Heart left ventricle (tissue), 16 donors: ENCODE measurements at regions not wholly inside any gene's neighbourhood (a gene's known extent, or its start where the extent isn't known, plus 50 kb on each side); places are given as distances from the start of the nearest gene placed in this dataset.

Experiments used
- ATAC-seq, 4 donors: fragments of 200-7000 bp; cut with Tn5 transposase; one replicate each; pipeline ENCODE4 v1.9.1; 2020 to 2022; ENCODE audit warnings: moderate library complexity in 4 of 4, mild to moderate bottlenecking in 3 of 4, moderate number of reproducible peaks in 1 of 4
- DNase-seq, 5 donors: peaks; one replicate each; pipeline ENCODE4 v3.0.0-alpha.2; 2020
- H3K27ac ChIP-seq, 12 donors: fragments of 200-600 bp; sonication (generic) in 4 of 12; one replicate each; pipeline versions ENCODE4 v1.5.0 to v1.8.0; 2016 to 2022; ENCODE audit warnings: mild to moderate bottlenecking in 2 of 12
- H3K27me3 ChIP-seq, 9 donors: fragments of 200-600 bp; sonication (generic) in 2 of 9; one replicate each; pipeline versions ENCODE4 v1.5.1 to v1.8.0; 2016 to 2022; ENCODE audit warnings: mild to moderate bottlenecking in 3 of 9
- H3K36me3 ChIP-seq, 9 donors: fragments of 200-600 bp; sonication (generic) in 2 of 9; one replicate each; pipeline versions ENCODE4 v1.5.0 to v1.8.0; 2018 to 2022; ENCODE audit warnings: mild to moderate bottlenecking in 2 of 9
- H3K4me1 ChIP-seq, 12 donors: fragments of 200-600 bp; sonication (generic) in 4 of 12; one replicate each; pipeline versions ENCODE4 v1.5.0 to v1.8.0; 2016 to 2022; ENCODE audit warnings: mild to moderate bottlenecking in 3 of 12
- H3K4me3 ChIP-seq, 12 donors: fragments of 200-600 bp; sonication (generic) in 4 of 12; one replicate each; pipeline versions ENCODE4 v1.5.0 to v1.8.0; 2017 to 2022; ENCODE audit warnings: mild to moderate bottlenecking in 9 of 12, moderate library complexity in 4 of 12
- H3K9me3 ChIP-seq, 12 donors: fragments of 200-600 bp; sonication (generic) in 4 of 12; one replicate each; pipeline versions ENCODE4 v1.5.0 to v1.8.0; 2016 to 2022; ENCODE audit warnings: mild to moderate bottlenecking in 1 of 12
- CTCF ChIP-seq, 12 donors: fragments of 200-600 bp; sonication (generic) in 4 of 12; IDR thresholded peaks; one replicate each; pipeline versions ENCODE4 v1.5.0 to v1.8.0; 2018 to 2022; ENCODE audit warnings: antibody characterized with exemption in 12 of 12, mild to moderate bottlenecking in 5 of 12
- POLR2A ChIP-seq, 2 donors: fragments of 450-650 bp; IDR thresholded peaks; one replicate each; pipeline ENCODE4 v1.6.1; 2017; ENCODE audit warnings: antibody characterized with exemption in 2 of 2, mild to moderate bottlenecking in 2 of 2, moderate library complexity in 2 of 2
- WGBS, 4 donors: extraction: QIAGEN DNeasy Blood & Tissue Kit in 2 of 4; methylation state at CpG; one replicate each; pipeline versions ENCODE4 v1.1.5 to v1.1.7; 2013 to 2018; 5-methylcytosine and 5-hydroxymethylcytosine counted together
- intact Hi-C, 10 donors: fragments of 100-400 bp; cut with DNase I; formaldehyde crosslinking; loops; one replicate each; pipeline versions ENCODE4 v1.11.1 to v1.14.2; 2022
- donor health status: ischemic (EF 13 %, LVEDD 7.1; RV severe dilation, severe dysfunction).
- donor health status: healthy with polysubstance abuse.
- donor health status: DM: no; HTN: yes; CAD: no.
- donor health status: DM: no; HTN: no; CAD: no.
- donor health status: ischemic (EF 25% LVEDD 6.9; RV normal size, moderate dysfunction).
- donor health status: ischemic (EF 25% LVEDD 5.7; RV mildly dilated, moderate dysfunction).
- donor health status: healthy.
- donor health status: DM: yes; HTN: yes; CAD: no.
- donor health status: ischemic (EF 35%, LVEDD 5.7; RV mildly dilated, moderate dysfunction).
- donor health status: nonischemic (EF 11% LVEDD 7.7; RV severe dilation, severe dysfunction).
- donor health status: DM: yes; HTN: yes; CAD: no.
- donor health status: PGD.
- donor health status: ischemic (EF 29% LVEDD 5.4; RV normal size, mild dysfunction).
- donor health status: nonischemic (EF 23%, LVEDD 6.1; RV moderate dilation, normal function).

- DNase-seq (no peak), ATAC-seq (peak in 1 of 4 donors; percentile 18)
- H3K27me3 ChIP-seq: no peaks in the 10 kb centered on the region
- 77 to 79% (median 77%) methylated on average over 5 of the region's 5 CpGs for WGBS, 4 donors
- peaks cover 0 to 42% (median 17%) of the 10 kb centered on the region in 12 donors for H3K9me3 ChIP-seq
- no peak overlapping the region for H3K4me3 ChIP-seq
- no peak overlapping the region for H3K27ac ChIP-seq
- intact Hi-C loops: no loop called here
- no peak for TF ChIP-seq POLR2A (IDR thresholded peaks at IDR 0.05)
- no peak for TF ChIP-seq CTCF (IDR thresholded peaks at IDR 0.05)
- H3K4me1 ChIP-seq: no peaks in the 10 kb centered on the region
- H3K36me3 ChIP-seq: no peaks in the 10 kb centered on the region
These were observed 111.5 kb upstream of the ZC3H11B start for GRCh38 chr1:219724440-219724839.

- intact Hi-C loops: no loop called here
- DNase-seq: no peak
- no peak overlapping the region for H3K4me3 ChIP-seq
- no peaks in the 10 kb centered on the region for H3K9me3 ChIP-seq
- H3K36me3 ChIP-seq: no peaks in the 10 kb centered on the region
- TF ChIP-seq CTCF (IDR thresholded peaks at IDR 0.05): no peak
- TF ChIP-seq POLR2A (IDR thresholded peaks at IDR 0.05): no peak
- 70 to 75% (median 72%) methylated on average over 5 of the region's 5 CpGs for WGBS, 4 donors
- no peak overlapping the region for H3K27ac ChIP-seq
- no peaks in the 10 kb centered on the region for H3K27me3 ChIP-seq
- no peak for ATAC-seq
- peaks cover 0 to 2% (median 0%) of the 10 kb centered on the region in 12 donors for H3K4me1 ChIP-seq
These were observed 104.6 kb upstream of the ZC3H11B start for GRCh38 chr1:219717536-219717935.

- DNase-seq (no peak), ATAC-seq (no peak)
- WGBS, 4 donors: 94 to 98% (median 96%) methylated on average over 3 of the region's 3 CpGs
- TF ChIP-seq POLR2A (IDR thresholded peaks at IDR 0.05): no peak
- no peak for TF ChIP-seq CTCF (IDR thresholded peaks at IDR 0.05)
- H3K36me3 ChIP-seq: no peaks in the 10 kb centered on the region
- no peak overlapping the region for H3K4me3 ChIP-seq
- H3K4me1 ChIP-seq: peaks cover 0 to 5% (median 0%) of the 10 kb centered on the region in 12 donors
- no peaks in the 10 kb centered on the region for H3K9me3 ChIP-seq
- intact Hi-C loops: no loop called here
- H3K27me3 ChIP-seq: no peaks in the 10 kb centered on the region
- H3K27ac ChIP-seq: no peak overlapping the region
These were observed 103.8 kb upstream of the ZC3H11B start for GRCh38 chr1:219716611-219717114.

DNA sequence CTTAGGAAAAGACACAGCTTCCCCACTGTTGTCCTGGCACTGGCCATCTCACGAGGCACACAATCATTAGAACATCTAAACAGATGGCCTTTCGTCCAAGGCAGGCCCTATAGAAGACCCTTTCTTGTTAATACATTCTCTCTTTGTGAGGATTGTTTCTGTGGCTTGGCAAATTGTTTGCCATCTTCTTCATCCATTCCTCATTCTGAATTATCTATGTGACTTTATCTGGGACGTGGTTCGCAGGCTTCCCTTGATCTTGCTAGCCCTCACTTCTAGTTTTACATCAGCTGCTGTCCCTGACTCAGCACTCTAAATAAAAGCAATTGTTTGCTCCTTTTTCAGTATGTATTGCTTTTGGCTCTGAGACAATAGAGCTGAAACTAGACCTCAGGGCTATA, 101.1 kb upstream of the ZC3H11B start:
- no peak for DNase-seq
- Histone ChIP-seq H3K4me3 (no peak overlapping the region), H3K4me1 (peaks cover 0 to 5% (median 0%) of the 10 kb centered on the region in 12 donors), H3K27ac (no peak overlapping the region), H3K9me3 (no peaks in the 10 kb centered on the region), H3K36me3 (no peaks in the 10 kb centered on the region), H3K27me3 (no peaks in the 10 kb centered on the region)
- 66 to 71% (median 68%) methylated on average over 4 of the region's 4 CpGs for WGBS, 4 donors
- ATAC-seq: no peak
- intact Hi-C loops: no loop called here
- TF ChIP-seq POLR2A (IDR thresholded peaks at IDR 0.05) (no peak), CTCF (IDR thresholded peaks at IDR 0.05) (no peak)
